H1 (cell line): ENCODE measurements at regions not wholly inside any gene's neighbourhood (a gene's known extent, or its start where the extent isn't known, plus 50 kb on each side); places are given as distances from the start of the nearest gene placed in this dataset.

Source experiments
- EGR1 ChIP-seq: IDR thresholded peaks from 2 replicates; pipeline ENCODE4 v1.6.1; 2011; ENCODE audit warnings: low read depth, low read length, borderline replicate concordance
- RFX5 ChIP-seq: IDR thresholded peaks from 2 replicates; pipeline ENCODE4 v1.6.1; 2011; ENCODE audit warnings: low read depth, low read length, improper control_type of control experiment, borderline replicate concordance
- ZNF274 ChIP-seq: IDR thresholded peaks from 2 replicates; pipeline ENCODE4 v1.7.0; 2012; ENCODE audit warnings: low read length, borderline replicate concordance; ENCODE audit errors: extremely low read depth
- TF ChIP-seq, protein P1 (sequence below), 3 experiments: IDR thresholded peaks; 1 replicate in 2 of 3; 2 replicates in 1 of 3; pipeline versions ENCODE4 v1.5.1 to v1.6.1; 2011; ENCODE audit warnings: low read length in 3 of 3, mild to moderate bottlenecking in 3 of 3, inconsistent platforms in 2 of 3, low read depth in 1 of 3, moderate library complexity in 1 of 3; ENCODE audit not compliant: insufficient read depth in 1 of 3; ENCODE audit errors: control extremely low read depth in 1 of 3

DNA sequence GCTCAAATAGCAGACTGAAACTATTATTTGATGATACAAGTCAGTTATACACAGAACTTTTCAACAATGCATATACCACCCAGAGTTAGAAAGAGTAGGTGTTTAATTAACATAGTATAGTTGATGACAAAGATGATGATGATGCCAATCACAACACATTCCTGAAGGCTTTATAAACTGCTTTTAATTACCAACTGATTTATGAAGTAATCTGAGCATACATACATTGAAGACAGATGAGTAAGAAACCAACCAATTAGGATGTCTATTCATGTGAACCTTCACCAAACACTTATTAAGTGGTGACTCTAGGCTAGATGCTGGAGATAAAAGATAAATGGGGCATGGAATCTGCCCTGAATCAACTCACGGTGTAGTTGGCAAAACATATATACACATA lies 600.9 kb upstream of the FLRT2 start:
- TF ChIP-seq, protein P1, sequence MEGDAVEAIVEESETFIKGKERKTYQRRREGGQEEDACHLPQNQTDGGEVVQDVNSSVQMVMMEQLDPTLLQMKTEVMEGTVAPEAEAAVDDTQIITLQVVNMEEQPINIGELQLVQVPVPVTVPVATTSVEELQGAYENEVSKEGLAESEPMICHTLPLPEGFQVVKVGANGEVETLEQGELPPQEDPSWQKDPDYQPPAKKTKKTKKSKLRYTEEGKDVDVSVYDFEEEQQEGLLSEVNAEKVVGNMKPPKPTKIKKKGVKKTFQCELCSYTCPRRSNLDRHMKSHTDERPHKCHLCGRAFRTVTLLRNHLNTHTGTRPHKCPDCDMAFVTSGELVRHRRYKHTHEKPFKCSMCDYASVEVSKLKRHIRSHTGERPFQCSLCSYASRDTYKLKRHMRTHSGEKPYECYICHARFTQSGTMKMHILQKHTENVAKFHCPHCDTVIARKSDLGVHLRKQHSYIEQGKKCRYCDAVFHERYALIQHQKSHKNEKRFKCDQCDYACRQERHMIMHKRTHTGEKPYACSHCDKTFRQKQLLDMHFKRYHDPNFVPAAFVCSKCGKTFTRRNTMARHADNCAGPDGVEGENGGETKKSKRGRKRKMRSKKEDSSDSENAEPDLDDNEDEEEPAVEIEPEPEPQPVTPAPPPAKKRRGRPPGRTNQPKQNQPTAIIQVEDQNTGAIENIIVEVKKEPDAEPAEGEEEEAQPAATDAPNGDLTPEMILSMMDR (IDR thresholded peaks at IDR 0.05; ENCODE audit: control extremely low read depth in 1 of 3, insufficient read depth in 1 of 3, low read depth in 1 of 3, low read length in 3 of 3) = no peak
- no peak for TF ChIP-seq EGR1
- TF ChIP-seq RFX5 = no peak
- no peak for TF ChIP-seq ZNF274
